Testis (tissue), 2 donors: ENCODE measurements at regions not wholly inside any gene's neighbourhood (a gene's known extent, or its start where the extent isn't known, plus 50 kb on each side); places are given as distances from the start of the nearest gene placed in this dataset.

ENCODE experiments used
- DNase-seq: peaks from one replicate; pipeline ENCODE4 v3.0.0-alpha.2; 2019
- H3K27ac ChIP-seq, 2 donors: fragments of 200-600 bp; sonication (generic); one replicate each; pipeline ENCODE4 v1.5.1; 2019
- H3K27me3 ChIP-seq: fragments of 200-600 bp; sonication (generic); one replicate; pipeline ENCODE4 v1.5.1; 2019
- H3K36me3 ChIP-seq: fragments of 200-600 bp; sonication (generic); one replicate; pipeline ENCODE4 v1.5.1; 2017; ENCODE audit warnings: low read depth; ENCODE audit errors: missing control alignments
- H3K4me1 ChIP-seq: fragments of 200-600 bp; sonication (generic); one replicate; pipeline ENCODE4 v1.5.1; 2019
- H3K4me3 ChIP-seq, 2 donors: fragments of 200-600 bp; sonication (generic); one replicate each; pipeline ENCODE4 v1.5.1; 2017 to 2019
- H3K9me3 ChIP-seq: fragments of 200-600 bp; sonication (generic); one replicate; pipeline ENCODE4 v1.5.1; 2017
- CTCF ChIP-seq, 3 experiments: fragments of 450-650 bp in 2 of 3; fragments of 200-600 bp in 1 of 3; sonication (generic) in 1 of 3; IDR thresholded peaks; one replicate each; pipeline ENCODE4 v1.5.1; 2016 to 2019; ENCODE audit warnings: antibody characterized with exemption in 3 of 3, mild to moderate bottlenecking in 2 of 3, moderate library complexity in 1 of 3
- POLR2A ChIP-seq: fragments of 450-650 bp; IDR thresholded peaks from one replicate; pipeline ENCODE4 v1.6.1; 2017; ENCODE audit warnings: antibody characterized with exemption, mild to moderate bottlenecking, moderate library complexity
- WGBS, 2 donors: methylation state at CpG; one replicate each; pipeline ENCODE4 v1.1.5; 2018; 5-methylcytosine and 5-hydroxymethylcytosine counted together
- intact Hi-C: fragments of 100-400 bp; cut with DNase I; formaldehyde crosslinking; loops from one replicate; pipeline ENCODE4 v1.15.1; 2023; ENCODE audit warnings: low total_unique reads

GRCh38 chr3:153001210-153002078 is 160.6 kb upstream of the RAP2B start:
- WGBS, 2 donors, result 63 to 75% methylated on average over 4 of the region's 4 CpGs
- Histone ChIP-seq H3K9me3 (no peaks in the 10 kb centered on the region), H3K27ac (no peak overlapping the region), H3K36me3 (no peaks in the 10 kb centered on the region), H3K27me3 (no peaks in the 10 kb centered on the region), H3K4me1 (no peaks in the 10 kb centered on the region), H3K4me3 (no peak overlapping the region)
- intact Hi-C loops, result no loop called here
- no peak for DNase-seq
- TF ChIP-seq CTCF (IDR thresholded peaks at IDR 0.05) (no peak), POLR2A (no peak)

GRCh38 chr3:153003441-153003840 is 158.6 kb upstream of the RAP2B start:
- no peaks in the 10 kb centered on the region for H3K9me3 ChIP-seq
- H3K4me3 ChIP-seq, result no peak overlapping the region
- H3K4me1 ChIP-seq, result no peaks in the 10 kb centered on the region
- no peak overlapping the region for H3K27ac ChIP-seq
- no peak for TF ChIP-seq POLR2A
- TF ChIP-seq CTCF (IDR thresholded peaks at IDR 0.05), result no peak
- no peak for DNase-seq
- H3K36me3 ChIP-seq, result no peaks in the 10 kb centered on the region
- H3K27me3 ChIP-seq, result no peaks in the 10 kb centered on the region
- 75 to 89% methylated on average over 2 of the region's 2 CpGs for whole genome bisulfite sequencing, 2 donors
- intact Hi-C loops, result no loop called here

GRCh38 chr3:153003862-153004261 is 158.2 kb upstream of the RAP2B start:
- no peaks in the 10 kb centered on the region for H3K9me3 ChIP-seq
- TF ChIP-seq POLR2A (no peak), CTCF (IDR thresholded peaks at IDR 0.05) (no peak)
- 76 to 89% methylated on average over 1 of the region's 1 CpG for WGBS, 2 donors
- H3K4me3 ChIP-seq, result no peak overlapping the region
- H3K27ac ChIP-seq, result no peak overlapping the region
- no peaks in the 10 kb centered on the region for H3K36me3 ChIP-seq
- H3K4me1 ChIP-seq, result no peaks in the 10 kb centered on the region
- DNase-seq, result no peak
- H3K27me3 ChIP-seq, result no peaks in the 10 kb centered on the region
- intact Hi-C loops, result no loop called here

- Histone ChIP-seq H3K9me3 (no peaks in the 10 kb centered on the region), H3K36me3 (no peaks in the 10 kb centered on the region), H3K27ac (no peak overlapping the region), H3K27me3 (no peaks in the 10 kb centered on the region), H3K4me1 (no peaks in the 10 kb centered on the region), H3K4me3 (no peak overlapping the region)
- WGBS, 2 donors, result 71% methylated on average over 3 of the region's 3 CpGs
- TF ChIP-seq POLR2A (no peak), CTCF (IDR thresholded peaks at IDR 0.05) (no peak)
- no peak for DNase-seq
- intact Hi-C loops, result no loop called here
Measured at GRCh38 chr3:153008226-153008625, 153.8 kb upstream of the RAP2B start.

GRCh38 chr3:153023896-153024295 is 138.1 kb upstream of the RAP2B start:
- H3K36me3 ChIP-seq, result no peaks in the 10 kb centered on the region
- no peak overlapping the region for H3K27ac ChIP-seq
- WGBS, 2 donors, result 76 to 77% methylated on average over 5 of the region's 5 CpGs
- H3K4me3 ChIP-seq, result no peak overlapping the region
- H3K4me1 ChIP-seq, result no peaks in the 10 kb centered on the region
- intact Hi-C loops, result no loop called here
- TF ChIP-seq CTCF (IDR thresholded peaks at IDR 0.05) (no peak), POLR2A (no peak)
- no peaks in the 10 kb centered on the region for H3K9me3 ChIP-seq
- DNase-seq, result no peak
- H3K27me3 ChIP-seq, result no peaks in the 10 kb centered on the region
